Right lobe of liver (tissue), 6 donors: ENCODE measurements at regions not wholly inside any gene's neighbourhood (a gene's known extent, or its start where the extent isn't known, plus 50 kb on each side); places are given as distances from the start of the nearest gene placed in this dataset.

Experiments used
- ATAC-seq, 4 donors: fragments of 200-7000 bp; cut with Tn5 transposase; one replicate each; pipeline ENCODE4 v1.9.1; 2020; ENCODE audit warnings: mild to moderate bottlenecking in 4 of 4, moderate library complexity in 4 of 4
- DNase-seq, 3 donors: peaks; one replicate each; pipeline ENCODE4 v3.0.0-alpha.2; 2020
- H3K27ac ChIP-seq, 3 donors: fragments of 200-600 bp; one replicate each; pipeline ENCODE4 v1.8.0; 2022
- H3K27me3 ChIP-seq, 2 donors: fragments of 200-600 bp; one replicate each; pipeline ENCODE4 v1.8.0; 2022
- H3K36me3 ChIP-seq, 4 donors: fragments of 200-600 bp; sonication (generic) in 1 of 4; one replicate each; pipeline versions ENCODE4 v1.5.1 to v1.8.0; 2017 to 2022; ENCODE audit warnings: control low read depth in 1 of 4
- H3K4me1 ChIP-seq, 4 donors: fragments of 200-600 bp; sonication (generic) in 1 of 4; one replicate each; pipeline versions ENCODE4 v1.5.1 to v1.8.0; 2017 to 2022; ENCODE audit warnings: control low read depth in 1 of 4
- H3K4me3 ChIP-seq, 3 donors: fragments of 200-600 bp; one replicate each; pipeline ENCODE4 v1.8.0; 2022
- H3K9me3 ChIP-seq, 4 donors: fragments of 200-600 bp; sonication (generic) in 1 of 4; one replicate each; pipeline versions ENCODE4 v1.5.1 to v1.8.0; 2017 to 2022; ENCODE audit warnings: control low read depth in 1 of 4
- POLR2A ChIP-seq: fragments of 450-650 bp; IDR thresholded peaks from one replicate; pipeline ENCODE4 v1.6.1; 2017; ENCODE audit warnings: antibody characterized with exemption, mild to moderate bottlenecking
- WGBS: methylation state at CpG from one replicate; pipeline ENCODE4 v1.1.6; 2018; ENCODE audit warnings: low coverage, low lambda C conversion rate; ENCODE audit not compliant: insufficient coverage; ENCODE audit errors: missing lambda C conversion rate; 5-methylcytosine and 5-hydroxymethylcytosine counted together
- intact Hi-C, 2 donors: fragments of 100-400 bp; cut with DNase I; formaldehyde crosslinking; loops; one replicate each; pipeline versions ENCODE4 v1.11.2 to v1.14.1; 2022
- TF ChIP-seq, protein P1 (sequence below), 4 donors: fragments of 200-600 bp in 3 of 4; fragments of 450-650 bp in 1 of 4; IDR thresholded peaks; one replicate each; pipeline versions ENCODE4 v1.5.1 to v1.8.0; 2016 to 2022; ENCODE audit warnings: antibody characterized with exemption in 4 of 4, mild to moderate bottlenecking in 2 of 4
- donor health status: DM: no; HTN: yes; CAD: no.
- donor health status: DM: no; HTN: no; CAD: no.
- donor health status: DM: no; HTN: no; CAD: no.
- donor health status: DM: no; HTN: yes; CAD: no.
- donor health status: DM: no; HTN: yes; CAD: no.

DNA sequence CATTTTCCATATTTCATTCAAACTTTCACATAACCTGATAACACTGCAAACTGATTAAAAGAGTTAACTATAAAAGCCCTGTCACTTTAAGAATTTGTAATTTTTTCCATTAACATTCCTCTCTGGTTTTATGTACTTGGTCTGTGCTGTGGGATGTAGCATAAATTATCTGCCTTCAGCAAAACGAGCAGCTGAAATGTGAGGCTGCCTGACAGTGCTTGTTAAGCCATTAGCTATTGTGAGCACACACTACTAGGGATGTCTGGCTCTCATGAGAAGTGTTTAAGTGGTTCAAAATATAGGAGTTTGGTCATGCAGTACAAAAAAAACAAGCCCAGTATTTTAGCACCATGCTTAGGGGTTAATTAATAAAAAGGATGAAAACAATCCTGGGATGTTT is 63.0 kb downstream of the HOXA1 start:
- Histone ChIP-seq H3K9me3 (no peaks in the 10 kb centered on the region), H3K27ac (no peak overlapping the region), H3K4me1 (peaks cover 0 to 6% (median 0%) of the 10 kb centered on the region in 4 donors), H3K36me3 (no peaks in the 10 kb centered on the region), H3K4me3 (no peak overlapping the region), H3K27me3 (no peaks in the 10 kb centered on the region)
- WGBS: 42% methylated on average over 1 of the region's 1 CpG
- intact Hi-C loops: no loop called here
- ATAC-seq: no peak
- TF ChIP-seq POLR2A: no peak
- TF ChIP-seq, protein P1, sequence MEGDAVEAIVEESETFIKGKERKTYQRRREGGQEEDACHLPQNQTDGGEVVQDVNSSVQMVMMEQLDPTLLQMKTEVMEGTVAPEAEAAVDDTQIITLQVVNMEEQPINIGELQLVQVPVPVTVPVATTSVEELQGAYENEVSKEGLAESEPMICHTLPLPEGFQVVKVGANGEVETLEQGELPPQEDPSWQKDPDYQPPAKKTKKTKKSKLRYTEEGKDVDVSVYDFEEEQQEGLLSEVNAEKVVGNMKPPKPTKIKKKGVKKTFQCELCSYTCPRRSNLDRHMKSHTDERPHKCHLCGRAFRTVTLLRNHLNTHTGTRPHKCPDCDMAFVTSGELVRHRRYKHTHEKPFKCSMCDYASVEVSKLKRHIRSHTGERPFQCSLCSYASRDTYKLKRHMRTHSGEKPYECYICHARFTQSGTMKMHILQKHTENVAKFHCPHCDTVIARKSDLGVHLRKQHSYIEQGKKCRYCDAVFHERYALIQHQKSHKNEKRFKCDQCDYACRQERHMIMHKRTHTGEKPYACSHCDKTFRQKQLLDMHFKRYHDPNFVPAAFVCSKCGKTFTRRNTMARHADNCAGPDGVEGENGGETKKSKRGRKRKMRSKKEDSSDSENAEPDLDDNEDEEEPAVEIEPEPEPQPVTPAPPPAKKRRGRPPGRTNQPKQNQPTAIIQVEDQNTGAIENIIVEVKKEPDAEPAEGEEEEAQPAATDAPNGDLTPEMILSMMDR (IDR thresholded peaks at IDR 0.05): no peak
- no peak for DNase-seq

DNA sequence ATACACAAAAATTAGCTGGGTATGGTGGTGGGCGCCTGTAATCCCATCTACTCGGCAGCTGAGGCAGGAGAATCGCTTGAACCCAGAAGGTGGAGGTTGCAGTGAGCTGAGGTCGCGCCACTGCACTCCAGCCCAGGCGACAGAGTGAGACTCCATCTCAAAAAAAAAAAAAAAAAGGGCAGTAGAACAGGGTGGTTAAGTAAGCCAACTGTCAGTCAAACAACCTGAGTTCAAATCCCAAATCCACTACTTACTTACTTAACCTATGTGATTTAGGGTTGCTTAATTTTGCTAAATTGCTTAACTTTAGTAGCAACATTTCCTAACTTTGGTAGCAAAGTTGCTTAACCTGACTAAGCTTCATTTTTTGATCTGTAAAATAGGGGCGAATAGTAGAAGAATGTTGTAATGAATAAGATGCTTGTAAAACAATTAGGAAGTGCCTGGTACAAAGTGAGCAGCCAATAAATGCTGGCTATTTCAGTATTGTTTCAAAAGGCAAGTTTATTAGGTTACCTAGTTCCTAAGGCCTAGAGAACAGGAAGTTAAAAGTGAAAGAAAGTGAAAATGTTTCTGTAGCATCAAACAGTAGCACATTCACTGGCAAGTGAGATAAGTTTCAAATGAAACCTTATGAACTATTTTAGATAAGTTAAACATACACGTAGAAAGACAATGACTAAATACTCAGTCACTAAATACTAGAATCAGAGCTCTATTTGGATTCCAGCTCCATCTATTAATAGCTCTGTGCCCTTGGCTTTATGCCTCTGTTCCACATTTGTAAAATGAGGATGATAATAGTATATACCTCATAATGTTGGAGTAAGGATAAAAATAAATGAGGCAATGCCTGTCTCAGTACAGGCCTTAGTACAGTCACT is 64.3 kb downstream of the HOXA1 start:
- H3K36me3 ChIP-seq: no peaks in the 10 kb centered on the region
- no peaks in the 10 kb centered on the region for H3K27me3 ChIP-seq
- no peaks in the 10 kb centered on the region for H3K9me3 ChIP-seq
- no peak for DNase-seq
- H3K4me3 ChIP-seq: no peak overlapping the region
- peak in 2 of 4 donors; percentile 20 to 28 for ATAC-seq
- H3K27ac ChIP-seq: no peak overlapping the region
- no peak for TF ChIP-seq POLR2A
- TF ChIP-seq, protein P1 (IDR thresholded peaks at IDR 0.05): no peak
- intact Hi-C loops: no loop called here
- H3K4me1 ChIP-seq: peaks cover 0 to 6% (median 0%) of the 10 kb centered on the region in 4 donors
- 17% methylated on average over 2 of the region's 8 CpGs for WGBS

DNA sequence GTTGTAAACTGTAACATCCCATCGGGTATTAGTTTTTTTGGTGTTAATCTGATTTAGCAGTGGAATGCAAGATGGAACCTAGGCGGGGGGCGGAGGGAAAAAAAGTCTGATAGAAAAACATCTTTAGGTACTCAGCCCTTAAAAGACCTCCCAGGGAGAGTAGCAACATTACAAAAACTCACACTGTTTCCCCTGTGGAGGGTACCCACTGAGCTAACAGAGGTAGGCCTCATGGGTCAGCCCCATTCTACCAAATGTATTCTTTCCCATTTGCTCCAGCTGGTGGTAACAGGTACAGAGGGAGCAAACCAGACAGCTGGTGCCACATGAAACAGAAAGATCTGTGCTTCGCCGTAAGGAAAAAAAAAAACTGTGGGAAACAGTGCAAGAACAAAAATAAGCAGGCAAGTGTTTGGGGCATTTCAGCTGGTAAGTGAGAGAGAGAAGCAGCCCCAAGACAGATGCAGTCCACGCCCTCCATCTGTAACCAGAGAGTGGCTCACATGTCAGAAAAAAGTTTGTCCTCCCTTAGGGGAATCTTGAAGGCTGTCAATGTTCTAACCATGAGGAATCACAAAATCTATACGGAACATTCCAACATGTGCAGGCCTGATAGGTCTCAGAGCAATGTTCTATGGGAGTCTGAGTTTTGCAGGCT is 65.3 kb downstream of the HOXA1 start:
- Histone ChIP-seq H3K4me3 (no peak overlapping the region), H3K36me3 (no peaks in the 10 kb centered on the region), H3K27ac (no peak overlapping the region), H3K9me3 (no peaks in the 10 kb centered on the region), H3K27me3 (no peaks in the 10 kb centered on the region), H3K4me1 (peaks cover 0 to 6% (median 0%) of the 10 kb centered on the region in 4 donors)
- 89% methylated on average over 7 of the region's 7 CpGs for WGBS
- intact Hi-C loops: no loop called here
- DNase-seq (no peak), ATAC-seq (no peak)
- TF ChIP-seq, protein P1 (IDR thresholded peaks at IDR 0.05): no peak
- TF ChIP-seq POLR2A: no peak

DNA sequence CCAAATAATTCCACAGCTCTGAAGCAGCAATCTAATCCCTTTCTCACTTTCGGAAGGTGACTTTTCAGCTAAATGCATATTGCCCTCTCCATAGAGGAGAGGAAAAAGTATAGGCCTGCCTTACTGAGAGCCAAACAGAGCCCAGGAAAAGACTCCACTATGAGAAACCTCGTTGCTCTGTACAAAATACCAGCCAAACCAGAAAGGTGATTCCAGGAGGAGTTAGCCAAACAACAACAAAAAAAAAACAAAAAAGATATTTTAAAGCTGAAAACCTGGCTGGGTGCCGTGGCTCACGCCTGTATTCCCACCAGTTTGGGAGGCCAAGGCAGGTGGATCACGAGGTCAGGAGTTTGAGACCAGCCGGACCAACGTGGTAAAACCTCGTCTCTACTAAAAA is 70.5 kb downstream of the HOXA1 start:
- Histone ChIP-seq H3K9me3 (no peaks in the 10 kb centered on the region), H3K4me3 (no peak overlapping the region), H3K27ac (no peak overlapping the region), H3K36me3 (no peaks in the 10 kb centered on the region), H3K27me3 (no peaks in the 10 kb centered on the region), H3K4me1 (no peaks in the 10 kb centered on the region)
- TF ChIP-seq, protein P1 (IDR thresholded peaks at IDR 0.05): no peak
- no peak for TF ChIP-seq POLR2A
- intact Hi-C loops: no loop called here
- ATAC-seq (no peak), DNase-seq (no peak)
- 52% methylated on average over 8 of the region's 8 CpGs for WGBS
